Upper lobe of left lung (tissue), 4 donors: ENCODE measurements at regions not wholly inside any gene's neighbourhood (a gene's known extent, or its start where the extent isn't known, plus 50 kb on each side); places are given as distances from the start of the nearest gene placed in this dataset.

Experiments used
- CTCF ChIP-seq, 6 experiments: fragments of 450-650 bp in 4 of 6; fragments of 200-600 bp in 2 of 6; sonication (generic) in 2 of 6; IDR thresholded peaks; one replicate each; pipeline ENCODE4 v1.5.1; 2016 to 2019; ENCODE audit warnings: antibody characterized with exemption in 6 of 6
- POLR2A ChIP-seq, 4 donors: fragments of 450-650 bp; IDR thresholded peaks; one replicate each; pipeline ENCODE4 v1.5.1; 2016 to 2017; ENCODE audit warnings: antibody characterized with exemption in 4 of 4, mild to moderate bottlenecking in 2 of 4
- POLR2AphosphoS5 ChIP-seq, 2 donors: sonication (generic); formaldehyde crosslinking; IDR thresholded peaks; one replicate each; pipeline ENCODE4 v1.5.1; 2017; ENCODE audit warnings: antibody characterized with exemption in 2 of 2

GRCh38 chr22:25363474-25363873 is 144.0 kb downstream of the CRYBB2 start:
- TF ChIP-seq POLR2A (IDR thresholded peaks at IDR 0.05), result no peak
- TF ChIP-seq POLR2AphosphoS5 (IDR thresholded peaks at IDR 0.05), result no peak
- TF ChIP-seq CTCF (IDR thresholded peaks at IDR 0.05), result no peak
